Body of pancreas (tissue), 4 donors: ENCODE measurements at regions not wholly inside any gene's neighbourhood (a gene's known extent, or its start where the extent isn't known, plus 50 kb on each side); places are given as distances from the start of the nearest gene placed in this dataset.

Experiments
- POLR2A ChIP-seq, 3 donors: fragments of 450-650 bp; IDR thresholded peaks; one replicate each; pipeline ENCODE4 v1.6.1; 2016; ENCODE audit warnings: antibody characterized with exemption in 3 of 3, mild to moderate bottlenecking in 2 of 3
- TF ChIP-seq, protein P1 (sequence below), 7 experiments: fragments of 450-650 bp in 4 of 7; fragments of 200-600 bp in 3 of 7; sonication (generic) in 3 of 7; IDR thresholded peaks; one replicate each; pipeline ENCODE4 v1.5.1; 2016 to 2019; ENCODE audit warnings: antibody characterized with exemption in 7 of 7

GRCh38 chr2:159880729-159881128 lies 82.7 kb upstream of the CD302 start:
- TF ChIP-seq, protein P1, sequence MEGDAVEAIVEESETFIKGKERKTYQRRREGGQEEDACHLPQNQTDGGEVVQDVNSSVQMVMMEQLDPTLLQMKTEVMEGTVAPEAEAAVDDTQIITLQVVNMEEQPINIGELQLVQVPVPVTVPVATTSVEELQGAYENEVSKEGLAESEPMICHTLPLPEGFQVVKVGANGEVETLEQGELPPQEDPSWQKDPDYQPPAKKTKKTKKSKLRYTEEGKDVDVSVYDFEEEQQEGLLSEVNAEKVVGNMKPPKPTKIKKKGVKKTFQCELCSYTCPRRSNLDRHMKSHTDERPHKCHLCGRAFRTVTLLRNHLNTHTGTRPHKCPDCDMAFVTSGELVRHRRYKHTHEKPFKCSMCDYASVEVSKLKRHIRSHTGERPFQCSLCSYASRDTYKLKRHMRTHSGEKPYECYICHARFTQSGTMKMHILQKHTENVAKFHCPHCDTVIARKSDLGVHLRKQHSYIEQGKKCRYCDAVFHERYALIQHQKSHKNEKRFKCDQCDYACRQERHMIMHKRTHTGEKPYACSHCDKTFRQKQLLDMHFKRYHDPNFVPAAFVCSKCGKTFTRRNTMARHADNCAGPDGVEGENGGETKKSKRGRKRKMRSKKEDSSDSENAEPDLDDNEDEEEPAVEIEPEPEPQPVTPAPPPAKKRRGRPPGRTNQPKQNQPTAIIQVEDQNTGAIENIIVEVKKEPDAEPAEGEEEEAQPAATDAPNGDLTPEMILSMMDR (IDR thresholded peaks at IDR 0.05) = no peak
- no peak for TF ChIP-seq POLR2A (IDR thresholded peaks at IDR 0.05)
